ENCODE measurements at regions not wholly inside any gene's neighbourhood (a gene's known extent, or its start where the extent isn't known, plus 50 kb on each side); places are given as distances from the start of the nearest gene placed in this dataset.
"Not testable (repeated sequence)": the region's sequence is repeated elsewhere in the genome, so short reads cannot be mapped to it uniquely, and the experiment has no call there.

DNA sequence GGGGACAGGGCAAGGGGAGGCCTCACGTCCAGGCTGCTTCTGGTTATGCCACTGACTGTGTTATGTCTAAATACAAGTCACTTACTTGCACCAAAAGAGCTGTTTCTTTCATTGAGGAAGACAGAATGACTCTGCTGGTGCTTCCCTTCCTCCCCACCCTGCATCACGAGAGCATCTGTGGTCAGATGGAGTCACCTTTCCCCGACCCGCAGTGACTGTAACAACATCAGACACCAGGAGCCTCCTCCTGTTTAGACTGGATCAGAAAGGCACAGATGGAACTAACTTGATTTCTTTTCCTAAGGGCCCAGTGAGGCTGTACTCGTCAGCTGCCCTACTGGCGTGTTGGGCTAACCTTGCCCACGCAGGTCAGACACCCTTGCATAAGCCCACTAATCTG is 90.3 kb upstream of the ZNF536 start:
- DNase-seq: no peak

DNA sequence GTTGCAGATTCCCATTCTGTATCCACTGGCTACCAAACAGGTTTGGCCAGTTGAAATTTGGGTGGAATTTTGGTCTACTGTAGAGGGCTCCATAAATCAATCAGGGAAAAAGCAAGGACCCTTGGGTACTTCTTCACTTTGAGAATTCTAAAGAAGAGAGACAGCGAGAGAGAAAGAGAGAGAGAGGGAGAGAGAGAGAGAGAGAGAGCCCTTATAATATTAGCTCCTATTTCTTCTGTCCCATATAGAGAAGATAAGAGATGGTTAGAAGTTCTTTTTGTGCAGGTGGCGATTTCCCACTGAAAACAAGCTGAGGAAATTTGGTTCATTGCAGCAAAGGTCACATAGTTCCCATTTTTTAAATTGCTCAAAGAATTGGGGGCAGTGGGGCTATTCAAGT is 88.6 kb upstream of the ZNF536 start:
- no peak for DNase-seq

DNA sequence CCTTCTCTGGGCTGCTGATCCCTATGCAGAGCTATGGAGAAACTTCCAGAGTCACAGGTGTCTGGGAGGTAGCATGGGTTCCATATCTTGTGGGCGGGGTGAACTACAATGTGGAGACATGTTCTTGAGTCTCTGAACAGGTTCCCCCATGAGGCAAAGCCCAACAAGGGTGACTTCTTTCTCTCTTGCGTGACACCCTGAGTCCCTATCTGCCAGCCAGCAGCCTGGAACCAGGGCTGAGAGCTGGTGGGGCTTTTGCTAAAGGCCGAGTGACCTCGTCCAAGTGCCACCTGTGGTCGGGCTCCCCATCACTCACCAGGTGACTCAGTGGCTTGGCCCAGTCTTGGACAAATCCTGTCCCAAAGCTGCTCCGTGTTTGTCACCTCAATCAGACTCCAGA is 88.0 kb upstream of the ZNF536 start:
- DNase-seq: no peak

DNA sequence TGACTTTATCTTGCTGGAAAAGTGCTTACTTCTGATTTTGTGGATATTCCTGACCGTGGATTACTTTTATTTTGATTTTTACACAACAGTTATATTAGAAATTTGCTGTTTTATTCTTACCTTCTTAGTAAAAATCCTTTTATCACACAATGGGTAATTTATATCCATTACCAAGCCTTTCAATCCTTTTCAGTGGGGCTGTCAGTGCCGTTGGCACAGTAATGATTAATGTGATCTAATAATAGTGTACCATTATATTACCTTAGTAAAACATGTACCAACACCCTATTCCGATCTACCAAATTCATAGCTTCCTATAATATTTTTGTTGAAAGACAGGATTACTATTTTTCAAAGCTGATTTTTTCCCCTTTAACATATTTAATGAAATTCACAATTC is 87.3 kb upstream of the ZNF536 start:
- DNase-seq: no peak

DNA sequence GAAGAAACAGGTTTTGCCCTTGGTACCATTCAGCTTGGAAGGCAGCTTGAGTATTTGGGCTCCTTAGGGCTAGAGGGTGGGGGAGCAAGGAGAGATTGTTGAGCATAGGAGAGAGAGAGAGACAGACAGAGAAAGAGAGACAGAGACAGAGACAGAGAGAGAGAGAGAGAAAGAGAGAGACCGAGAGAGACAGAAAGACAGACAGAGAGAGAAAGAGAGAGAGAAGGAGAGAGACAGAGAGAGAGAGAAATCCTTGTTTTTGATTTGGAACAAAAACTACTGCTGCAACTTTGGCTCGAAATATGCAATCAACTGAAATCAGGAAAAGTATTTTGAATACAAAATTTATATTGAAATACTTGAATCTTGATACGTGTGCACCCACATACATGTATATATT is 85.8 kb upstream of the ZNF536 start:
- no peak for DNase-seq

DNA sequence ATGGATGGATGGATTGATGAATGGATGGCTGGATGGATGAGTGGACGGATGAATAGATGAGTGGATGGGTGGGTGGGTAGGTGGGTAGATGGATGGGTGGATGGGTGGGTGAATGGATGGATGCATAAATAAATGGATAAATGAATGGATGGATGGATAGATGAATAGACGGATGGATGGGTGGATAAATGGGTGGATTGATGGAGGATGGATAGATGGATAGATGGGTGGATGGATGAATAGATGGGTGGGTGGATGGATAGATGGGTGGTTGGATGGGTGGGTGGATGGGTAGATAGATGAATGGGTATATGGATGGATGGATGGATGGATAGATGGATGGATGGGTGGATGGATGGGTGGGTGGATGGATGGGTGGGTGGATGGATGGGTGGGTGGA is 84.9 kb upstream of the ZNF536 start:
- no peak for DNase-seq

DNA sequence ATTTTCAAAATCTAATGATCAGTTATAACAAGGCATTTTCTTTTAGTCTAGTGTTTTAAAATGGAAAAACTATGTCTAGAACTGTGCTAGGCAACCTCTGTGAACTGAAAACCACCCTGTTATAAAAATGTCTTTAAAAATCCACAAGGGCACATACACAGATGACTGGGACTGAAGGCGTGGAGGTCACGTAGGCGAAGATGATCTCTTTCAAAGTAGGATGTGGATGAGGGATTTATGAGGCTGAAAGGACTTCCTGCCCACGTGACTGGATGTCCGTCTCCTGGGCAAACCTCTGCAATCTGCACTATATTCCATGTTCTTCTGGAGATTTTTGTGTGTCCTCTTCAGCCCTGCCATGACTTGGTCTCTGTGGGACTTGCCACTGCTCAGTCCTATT is 84.2 kb upstream of the ZNF536 start:
- no peak for DNase-seq

DNA sequence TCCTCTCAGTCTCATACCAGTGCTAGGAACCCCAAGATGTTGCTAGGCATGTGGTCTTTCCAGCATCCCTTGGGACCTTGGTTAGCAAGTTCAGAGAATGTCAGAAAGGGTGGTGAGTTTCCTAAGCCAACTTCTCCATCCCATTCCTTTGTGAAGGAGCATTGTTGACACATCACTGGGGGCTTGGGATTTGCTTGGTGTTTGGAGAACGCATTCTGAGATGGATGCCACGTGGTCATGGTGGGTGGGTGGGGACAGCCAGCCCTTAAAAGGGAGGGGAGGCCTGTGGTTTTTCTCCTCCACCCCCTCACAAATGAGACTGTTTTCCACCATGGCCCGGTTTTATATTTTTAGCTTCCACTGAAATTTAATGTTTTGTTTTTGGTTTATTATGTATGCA is 83.3 kb upstream of the ZNF536 start:
- no peak for DNase-seq

DNA sequence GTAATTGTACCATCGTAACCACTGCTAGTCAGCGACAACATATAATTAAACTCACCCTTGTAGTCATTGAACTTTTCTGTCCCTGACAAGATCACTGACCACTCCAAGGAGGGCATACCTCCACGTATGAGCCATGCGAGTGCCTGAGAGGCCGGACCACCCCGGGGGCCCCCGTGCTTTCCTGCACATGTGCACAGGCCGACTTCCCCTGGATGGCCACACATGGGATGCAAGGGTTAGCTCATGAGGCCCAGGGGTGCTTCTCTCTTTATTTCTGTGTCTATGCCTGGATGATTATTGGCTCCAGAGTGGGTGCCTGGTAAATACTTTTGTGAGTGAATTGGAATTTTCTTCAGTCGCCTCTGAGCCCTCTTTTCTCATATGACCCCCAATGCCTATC is 82.8 kb upstream of the ZNF536 start:
- no peak for DNase-seq

DNA sequence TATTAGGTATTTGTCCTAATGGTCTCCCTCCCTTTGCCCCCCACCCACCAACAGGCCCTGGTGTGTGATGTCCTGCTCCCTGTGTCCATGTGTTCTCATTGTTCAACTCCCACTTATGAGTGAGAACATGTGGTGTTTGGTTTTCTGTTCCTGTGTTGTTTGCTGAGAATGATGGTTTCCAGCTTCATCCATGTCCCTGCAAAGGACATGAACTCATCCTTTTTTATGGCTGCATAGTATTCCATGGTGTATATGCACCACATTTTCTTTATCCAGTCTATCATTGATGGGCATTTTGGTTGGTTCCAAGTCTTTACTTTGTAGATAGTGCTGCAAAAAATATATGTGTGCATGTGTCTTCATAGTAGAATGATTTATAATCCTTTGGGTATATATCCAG is 81.4 kb upstream of the ZNF536 start:
- DNase-seq: not testable (repeated sequence)

DNA sequence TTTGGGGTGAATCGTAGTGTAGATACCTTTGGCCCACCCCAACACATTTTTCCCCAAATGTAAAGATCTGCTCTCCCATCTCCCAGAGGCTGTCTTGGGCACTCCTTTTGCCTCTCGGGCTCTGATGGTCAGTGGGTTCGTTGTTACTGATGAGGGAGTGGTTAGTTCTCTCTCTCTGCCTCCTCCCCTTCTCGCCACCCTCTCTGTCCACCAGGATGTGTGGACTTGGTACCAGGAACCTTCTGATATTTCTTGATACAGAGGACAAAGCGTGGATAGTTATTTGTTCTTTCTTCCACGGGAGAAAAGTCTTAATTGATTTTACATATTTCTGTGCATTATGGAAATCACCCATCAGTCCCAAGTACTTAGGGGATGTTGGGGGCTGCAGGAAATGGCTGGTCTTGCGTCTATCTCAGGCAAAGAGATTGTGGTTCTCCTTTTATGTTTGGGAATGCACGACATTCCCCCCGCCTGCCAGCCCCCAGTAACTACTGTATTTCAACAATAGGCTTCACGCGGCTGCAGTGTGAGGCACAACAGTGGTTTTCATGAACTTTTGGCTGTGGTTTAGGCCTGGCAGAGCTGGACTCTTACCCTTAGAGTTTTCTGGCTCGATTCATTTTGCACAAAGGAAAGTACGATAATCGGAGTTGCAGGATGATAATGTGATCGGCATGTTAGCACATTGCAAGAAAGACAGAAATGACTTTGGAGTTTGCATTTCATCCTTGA is 79.0 kb upstream of the ZNF536 start:
- no peak for DNase-seq

DNA sequence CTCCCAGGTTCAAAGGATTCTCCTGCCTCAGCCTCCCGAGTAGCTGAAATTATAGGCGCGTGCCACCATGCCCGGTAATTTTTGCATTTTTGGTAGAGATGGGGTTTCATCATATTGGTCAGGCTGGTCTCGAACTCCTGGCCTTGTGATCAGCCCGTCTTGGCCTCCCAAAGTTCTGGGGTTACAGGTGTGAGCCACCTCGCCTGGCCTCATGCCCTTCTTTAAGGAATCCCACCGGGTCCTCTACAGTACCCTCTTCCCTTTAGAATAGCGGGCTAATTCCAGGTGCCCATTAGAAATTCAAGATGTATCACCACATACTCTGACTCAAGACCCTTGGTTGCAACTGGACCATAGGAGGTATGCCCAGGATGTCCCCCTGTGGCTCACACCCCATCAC is 74.2 kb upstream of the ZNF536 start:
- DNase-seq: no peak

DNA sequence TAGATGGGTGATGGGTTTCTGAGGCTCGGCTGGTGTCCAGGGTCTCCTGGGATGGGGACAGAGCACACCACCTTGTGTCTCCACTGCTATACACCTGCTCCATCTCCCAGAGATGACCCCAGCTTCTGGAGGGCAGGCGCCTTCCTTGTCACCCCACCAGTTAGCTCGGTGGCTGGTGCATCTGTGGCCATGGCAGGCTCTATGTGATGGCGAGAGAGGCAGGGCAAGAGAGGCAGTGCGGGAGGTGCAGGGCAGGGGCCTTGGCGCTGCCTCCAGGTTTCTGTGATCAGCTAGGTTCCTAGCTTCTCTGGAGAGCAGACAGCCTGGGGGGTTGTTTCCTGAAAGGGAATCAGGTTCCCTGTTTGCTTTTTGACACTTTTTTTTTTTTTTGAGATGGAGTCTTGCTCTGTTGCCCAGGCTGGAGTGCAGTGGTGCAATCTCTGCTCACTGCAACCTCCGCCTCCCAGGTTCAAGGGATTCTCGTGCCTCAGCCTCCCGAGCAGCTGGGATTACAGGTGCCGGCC is 69.0 kb upstream of the ZNF536 start:
- DNase-seq: no peak

DNA sequence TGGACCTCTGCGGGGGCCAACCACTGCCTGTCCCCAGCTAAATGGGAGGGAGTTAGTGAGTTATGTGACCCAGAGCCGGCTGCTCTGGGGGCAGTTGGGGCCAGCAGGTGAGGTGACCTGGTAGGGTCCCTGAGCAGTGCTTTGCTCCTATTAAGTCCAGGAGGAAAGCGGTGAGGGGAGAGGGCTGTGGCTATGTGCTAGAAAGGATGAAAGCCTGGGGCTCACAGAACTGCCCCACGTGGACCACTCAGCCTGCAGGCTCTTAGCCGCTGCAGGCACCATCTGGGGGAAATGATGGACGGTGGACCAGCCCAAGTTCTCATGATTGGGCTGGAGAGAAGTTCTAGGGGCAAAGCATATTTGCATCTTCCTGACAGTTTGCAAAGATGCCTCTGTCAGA is 67.6 kb upstream of the ZNF536 start:
- DNase-seq: no peak

DNA sequence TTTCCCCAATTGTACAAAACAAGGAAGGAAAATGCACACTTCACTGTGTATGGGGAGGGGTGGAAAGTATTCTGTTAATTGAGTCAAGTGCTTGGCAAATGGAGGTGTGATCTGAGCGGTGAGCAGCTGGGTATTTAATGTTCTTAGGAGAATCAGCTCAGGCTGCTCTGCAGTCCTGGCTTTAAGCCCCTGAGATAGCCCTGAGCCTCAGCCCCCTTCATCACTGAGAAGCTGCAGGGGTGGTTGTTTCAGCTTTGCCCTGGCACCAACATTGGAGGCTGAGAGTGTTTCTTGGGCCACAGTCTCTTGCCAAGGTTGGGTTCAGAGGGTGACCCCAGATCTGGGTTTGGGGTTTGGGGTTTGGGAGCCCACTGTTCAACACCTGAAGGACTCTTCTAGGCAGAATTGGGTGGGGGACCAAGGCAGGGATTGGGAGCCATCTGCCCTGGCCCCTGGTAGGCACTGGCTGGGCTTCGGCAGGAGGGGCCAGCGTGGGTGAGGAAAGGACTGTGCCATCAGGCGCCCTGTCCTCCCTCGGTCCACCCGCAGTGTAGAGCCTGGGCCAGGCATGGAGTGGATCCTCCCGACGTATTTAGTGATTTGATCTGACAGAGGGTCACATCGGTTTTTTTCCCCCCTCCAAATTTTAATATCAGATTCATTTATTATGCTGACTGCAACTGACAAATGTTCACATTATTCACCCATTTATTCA is 66.7 kb upstream of the ZNF536 start:
- DNase-seq: no peak

DNA sequence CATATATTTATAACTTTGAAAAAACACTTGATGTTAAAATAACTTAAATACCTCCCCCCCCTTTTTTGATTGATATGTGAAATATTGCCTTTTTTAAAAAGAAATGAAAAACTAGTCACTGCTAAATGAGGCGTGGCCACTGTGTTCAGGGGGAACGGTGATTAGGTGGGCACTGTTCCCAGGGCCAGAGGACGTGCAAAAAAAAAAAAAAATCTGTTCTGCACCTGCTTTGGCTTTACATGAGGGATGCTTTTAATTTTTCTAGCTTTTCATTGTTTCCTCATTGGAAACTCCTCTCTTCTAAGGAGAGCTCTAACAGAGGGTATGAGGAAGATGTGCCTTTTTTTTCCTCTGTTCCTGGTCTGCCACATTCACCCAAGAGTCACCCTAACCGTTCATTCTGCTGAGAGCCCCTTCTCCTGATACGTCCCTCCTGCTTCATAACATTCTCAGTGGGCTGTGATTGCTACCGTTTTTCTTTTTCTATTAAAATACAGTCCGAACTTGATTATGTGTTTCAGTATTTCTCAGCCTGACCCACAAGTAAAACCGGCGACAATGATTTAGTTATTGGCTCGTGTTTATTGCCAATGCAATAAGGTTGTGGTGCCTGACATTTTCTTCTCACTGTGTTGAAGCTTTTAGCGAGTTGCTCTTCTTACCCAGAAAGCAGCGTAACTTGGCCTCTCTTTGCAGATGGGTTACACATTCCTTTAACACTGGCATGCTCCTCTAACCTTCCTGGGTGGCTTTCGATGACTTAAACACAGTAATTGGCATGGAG is 64.8 kb upstream of the ZNF536 start:
- DNase-seq: peak; percentile 50

DNA sequence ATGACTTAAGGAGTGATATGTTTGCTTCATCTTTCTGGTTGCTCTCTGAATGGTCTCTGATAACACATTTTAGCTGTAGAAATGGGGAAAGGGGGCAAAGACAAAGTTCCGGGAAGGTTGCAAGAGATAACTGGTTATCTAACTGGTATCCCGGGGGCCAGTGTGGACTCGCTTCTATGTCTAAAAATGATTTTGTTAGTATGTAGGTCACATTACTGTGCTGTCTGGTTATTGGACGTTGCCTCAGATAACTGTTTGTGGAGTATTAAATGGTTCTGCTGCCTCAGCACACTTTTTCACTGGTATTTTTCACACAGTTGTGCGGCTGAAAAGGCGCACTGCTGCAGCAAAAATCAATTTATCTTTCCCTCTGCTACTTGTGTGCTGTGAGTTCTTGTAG is 63.0 kb upstream of the ZNF536 start:
- no peak for DNase-seq

DNA sequence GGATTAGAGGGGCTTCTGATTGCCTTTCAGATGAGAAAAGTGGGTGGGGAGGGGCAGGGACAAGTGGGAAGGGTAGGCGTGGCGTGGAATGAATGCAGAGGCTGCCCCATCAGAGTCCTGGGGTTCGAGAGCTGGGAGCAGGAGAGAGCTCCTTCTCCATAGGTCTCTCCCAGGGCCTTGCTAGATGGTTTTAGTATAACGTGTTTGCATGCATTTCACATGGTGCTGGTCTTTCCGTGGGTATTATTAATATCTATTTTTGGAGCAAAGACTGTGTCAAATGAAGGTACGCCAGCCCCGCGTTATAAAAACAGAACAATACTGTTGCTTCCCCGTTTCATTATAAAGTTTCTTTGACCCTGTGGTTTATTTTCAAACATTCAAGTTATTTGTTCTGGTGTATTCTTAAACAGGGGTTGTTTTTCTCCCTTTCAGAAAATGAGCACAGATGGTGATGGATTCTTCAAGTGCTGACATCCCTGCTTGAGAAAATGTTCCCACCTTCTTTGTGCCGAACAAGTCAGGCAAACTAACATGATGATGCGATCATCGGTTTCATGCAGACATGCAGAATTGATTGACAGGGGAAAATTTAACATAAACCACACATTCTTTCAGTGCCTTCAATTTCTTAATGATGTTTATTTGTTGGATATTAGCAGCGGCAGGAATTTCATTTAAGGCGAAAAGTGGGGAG is 62.1 kb upstream of the ZNF536 start:
- no peak for DNase-seq

DNA sequence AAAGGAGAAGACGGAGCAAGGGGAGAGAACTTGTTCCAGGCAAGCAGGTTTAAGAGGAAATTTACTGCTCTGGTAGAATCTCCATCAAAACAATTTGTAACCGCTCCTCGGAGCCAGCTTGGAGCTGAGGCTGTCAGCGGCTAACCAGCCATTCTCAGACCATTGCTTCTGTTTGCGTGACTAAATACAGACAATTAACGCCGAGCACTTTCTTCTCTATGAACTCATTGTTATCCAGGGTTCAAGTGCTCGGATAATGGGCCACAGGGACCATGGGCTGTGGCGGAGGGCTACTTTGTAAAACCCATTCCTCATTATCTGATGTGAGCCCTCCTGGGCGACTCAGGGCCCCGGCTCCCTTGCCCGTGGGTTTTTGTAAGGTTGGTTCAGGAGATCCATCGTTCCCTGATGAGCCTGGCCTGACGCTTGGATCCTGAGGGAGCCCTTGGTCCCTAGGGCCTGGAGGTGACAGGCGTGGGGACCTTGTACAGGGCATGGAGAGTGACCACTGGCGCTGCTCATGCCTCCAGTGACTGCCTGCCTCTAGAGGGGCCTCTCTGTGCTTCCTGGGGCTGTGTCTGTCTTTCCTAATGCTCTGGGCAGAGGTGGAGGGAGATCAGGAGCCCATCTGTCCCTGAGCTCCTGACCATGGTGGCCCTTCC is 61.5 kb upstream of the ZNF536 start:
- no peak for DNase-seq

DNA sequence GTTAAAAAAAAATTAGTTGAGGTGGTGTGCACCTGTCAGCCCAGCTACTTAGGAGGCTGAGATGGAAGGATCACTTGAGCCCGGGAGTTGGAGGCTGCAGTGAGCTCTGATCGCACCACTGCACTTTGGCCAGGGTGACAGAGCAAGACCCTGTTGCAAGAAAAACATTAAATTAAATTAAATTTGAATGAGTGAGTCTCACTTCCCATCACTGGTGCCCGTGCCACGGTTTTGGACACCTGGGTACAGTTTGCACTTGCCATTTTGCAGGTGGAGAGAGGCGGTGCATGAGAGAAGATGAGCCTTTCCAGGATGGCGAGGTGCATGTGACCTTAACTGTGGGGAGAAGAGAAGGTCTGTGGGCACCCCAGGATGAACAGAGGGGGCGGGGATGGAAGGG is 60.3 kb upstream of the ZNF536 start:
- no peak for DNase-seq

DNA sequence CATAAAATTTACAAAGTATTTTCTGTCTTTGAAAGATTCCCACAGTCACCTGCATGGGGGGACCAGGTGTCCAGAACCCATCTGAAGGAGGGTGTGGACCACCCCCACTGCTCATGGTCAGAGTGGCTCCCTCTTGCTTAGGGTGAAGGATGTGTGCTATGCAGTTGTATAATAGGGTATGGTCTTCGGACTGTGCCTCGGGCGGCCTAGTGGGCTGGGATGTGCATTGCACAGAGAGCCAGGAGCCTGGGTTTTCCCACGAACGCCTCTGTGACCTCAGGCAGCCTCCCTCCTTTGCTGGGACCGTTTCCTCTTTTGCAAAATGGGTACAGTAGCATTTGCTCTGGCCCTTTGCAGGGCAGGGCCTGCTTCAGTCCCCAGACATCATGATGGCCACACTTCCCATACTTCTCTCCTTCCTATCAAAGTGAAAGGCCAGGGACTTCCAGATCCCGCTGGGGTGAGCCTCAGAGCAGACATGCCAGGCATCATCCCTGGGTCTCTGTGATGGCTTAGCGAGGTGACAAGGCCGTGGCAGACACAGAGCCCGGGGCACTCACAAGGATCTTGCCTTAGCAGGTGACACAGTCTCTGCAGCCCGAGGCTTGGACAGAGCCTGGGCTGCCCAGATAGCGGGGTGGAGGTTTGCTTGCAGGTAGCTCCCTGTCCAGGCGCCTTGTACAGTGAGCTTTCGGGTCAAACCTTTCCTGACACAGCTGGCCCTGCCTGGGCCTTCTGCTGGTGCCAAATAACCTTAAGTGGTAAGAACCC is 59.4 kb upstream of the ZNF536 start:
- DNase-seq: no peak

DNA sequence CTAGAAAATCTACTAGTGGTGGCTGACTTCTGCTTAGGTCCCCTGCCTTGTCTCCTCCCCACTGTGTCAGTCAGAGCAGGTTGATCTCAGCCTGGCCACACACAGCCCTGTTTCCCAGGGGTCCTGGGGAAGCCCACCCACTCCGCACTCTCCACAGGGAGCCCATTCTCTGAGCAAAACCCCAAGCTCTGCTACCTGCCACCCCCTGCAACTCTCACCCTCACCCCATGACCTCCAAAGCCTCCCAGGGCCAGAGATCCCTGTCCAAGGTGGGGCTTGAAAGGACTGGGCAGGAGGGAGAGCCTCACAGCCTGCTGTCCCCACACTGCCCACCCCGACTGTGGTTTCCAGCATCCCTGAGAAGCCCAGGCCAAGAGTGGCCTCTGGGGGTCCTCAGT is 58.8 kb upstream of the ZNF536 start:
- DNase-seq: no peak

Measured in DMS79 (cell line).